ENCODE measurements at regions not wholly inside any gene's neighbourhood (a gene's known extent, or its start where the extent isn't known, plus 50 kb on each side); places are given as distances from the start of the nearest gene placed in this dataset.
"Not testable (repeated sequence)": the region's sequence is repeated elsewhere in the genome, so short reads cannot be mapped to it uniquely, and the experiment has no call there.

DNA sequence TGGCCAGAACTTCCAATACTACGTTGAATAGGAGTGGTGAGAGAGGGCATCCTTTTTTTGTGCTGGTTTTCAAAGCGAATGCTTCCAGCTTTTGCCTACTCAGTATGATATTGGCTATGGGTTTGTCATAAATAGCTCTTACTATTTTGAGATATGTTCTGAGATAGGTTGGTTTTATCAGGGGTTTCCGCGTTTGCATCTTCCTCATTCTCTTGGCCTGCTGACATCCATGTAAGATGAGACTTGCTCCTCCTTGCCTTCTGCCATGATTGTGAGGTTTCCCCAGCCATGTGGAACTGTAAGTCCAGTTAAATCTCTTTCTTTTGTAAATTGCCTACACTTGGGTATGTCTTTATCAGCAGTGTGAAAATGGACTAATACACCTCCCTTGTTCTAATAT is 71.2 kb upstream of the C7orf33 start:
- TF ChIP-seq, protein P1, sequence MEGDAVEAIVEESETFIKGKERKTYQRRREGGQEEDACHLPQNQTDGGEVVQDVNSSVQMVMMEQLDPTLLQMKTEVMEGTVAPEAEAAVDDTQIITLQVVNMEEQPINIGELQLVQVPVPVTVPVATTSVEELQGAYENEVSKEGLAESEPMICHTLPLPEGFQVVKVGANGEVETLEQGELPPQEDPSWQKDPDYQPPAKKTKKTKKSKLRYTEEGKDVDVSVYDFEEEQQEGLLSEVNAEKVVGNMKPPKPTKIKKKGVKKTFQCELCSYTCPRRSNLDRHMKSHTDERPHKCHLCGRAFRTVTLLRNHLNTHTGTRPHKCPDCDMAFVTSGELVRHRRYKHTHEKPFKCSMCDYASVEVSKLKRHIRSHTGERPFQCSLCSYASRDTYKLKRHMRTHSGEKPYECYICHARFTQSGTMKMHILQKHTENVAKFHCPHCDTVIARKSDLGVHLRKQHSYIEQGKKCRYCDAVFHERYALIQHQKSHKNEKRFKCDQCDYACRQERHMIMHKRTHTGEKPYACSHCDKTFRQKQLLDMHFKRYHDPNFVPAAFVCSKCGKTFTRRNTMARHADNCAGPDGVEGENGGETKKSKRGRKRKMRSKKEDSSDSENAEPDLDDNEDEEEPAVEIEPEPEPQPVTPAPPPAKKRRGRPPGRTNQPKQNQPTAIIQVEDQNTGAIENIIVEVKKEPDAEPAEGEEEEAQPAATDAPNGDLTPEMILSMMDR (IDR thresholded peaks at IDR 0.05; ENCODE audit: poor library complexity) = not testable (repeated sequence)
- not testable (repeated sequence) for TF ChIP-seq EZH2 (IDR thresholded peaks at IDR 0.05; ENCODE audit: borderline replicate concordance); EZH2phosphoT487 (IDR thresholded peaks at IDR 0.05; ENCODE audit: low read depth, severe bottlenecking, unreplicated experiment)
